ENCODE measurements at regions not wholly inside any gene's neighbourhood (a gene's known extent, or its start where the extent isn't known, plus 50 kb on each side); places are given as distances from the start of the nearest gene placed in this dataset.

- ChIA-PET POLR2A (no interaction called here), CTCF (interaction anchor here (0.6 to 1.0 kb wide), 2 partner anchors 64 to 351 kb away, joined by 3 read pairs; no protein-coding TSS in a partner anchor)
- no peak for DNase-seq
- H3K4me3 Mint-ChIP-seq = no peak overlapping the region
- H3K27me3 Mint-ChIP-seq = peaks cover 14% of the 10 kb centered on the region
- H3K27ac Mint-ChIP-seq = no peak overlapping the region
- H3K9me3 Mint-ChIP-seq = no peaks in the 10 kb centered on the region
- H3K36me3 Mint-ChIP-seq (ENCODE audit: low read depth) = no peaks in the 10 kb centered on the region
- H3K4me1 Mint-ChIP-seq = no peaks in the 10 kb centered on the region
Observed at GRCh38 chr13:102466610-102467190, 64.9 kb upstream of the FGF14 start.

- CTCF ChIA-PET = no interaction called here
Observed at GRCh38 chr13:102462570-102462969, 60.7 kb upstream of the FGF14 start.

GRCh38 chr13:102461302-102461701 lies 59.5 kb upstream of the FGF14 start:
- CTCF ChIA-PET = no interaction called here
- H3K36me3 Mint-ChIP-seq (ENCODE audit: low read depth) = no peaks in the 10 kb centered on the region
- no peak for DNase-seq
- H3K9me3 Mint-ChIP-seq = no peaks in the 10 kb centered on the region
- H3K4me3 Mint-ChIP-seq = no peak overlapping the region
- peaks cover 5% of the 10 kb centered on the region for H3K4me1 Mint-ChIP-seq
- POLR2A ChIA-PET = no interaction called here
- no peak overlapping the region for H3K27ac Mint-ChIP-seq
- peaks cover 8% of the 10 kb centered on the region for H3K27me3 Mint-ChIP-seq

More at GRCh38 chr13:102462570-102462969, 60.7 kb upstream of the FGF14 start:
- no peak for DNase-seq
- Mint-ChIP-seq H3K4me3 (no peak overlapping the region), H3K27ac (no peak overlapping the region), H3K27me3 (peaks cover 9% of the 10 kb centered on the region), H3K4me1 (peaks cover under 1% of the 10 kb centered on the region), H3K36me3 (ENCODE audit: low read depth) (no peaks in the 10 kb centered on the region), H3K9me3 (no peaks in the 10 kb centered on the region)
- POLR2A ChIA-PET = no interaction called here

DNA sequence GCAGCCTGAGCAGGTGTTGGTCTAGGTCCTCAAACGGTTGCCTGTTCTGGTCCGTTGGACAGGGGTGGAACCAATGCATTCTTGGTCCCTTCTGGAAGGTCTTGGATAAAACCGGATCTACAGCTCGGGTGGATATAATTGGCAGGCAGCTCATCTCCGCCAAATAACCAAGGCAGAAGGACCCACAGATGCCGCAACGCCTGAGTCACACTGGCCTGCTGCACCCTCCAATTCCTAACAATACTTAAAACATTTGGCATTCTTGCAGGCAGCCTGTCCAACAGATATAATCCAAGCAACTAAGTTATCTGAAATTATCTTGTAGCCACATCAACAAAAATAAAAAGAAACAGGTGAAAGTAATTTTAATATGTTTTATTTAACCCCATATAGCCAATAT lies 59.0 kb upstream of the FGF14 start:
- Mint-ChIP-seq H3K36me3 (ENCODE audit: low read depth) (no peaks in the 10 kb centered on the region), H3K27ac (no peak overlapping the region), H3K27me3 (peaks cover 7% of the 10 kb centered on the region), H3K9me3 (no peaks in the 10 kb centered on the region), H3K4me1 (peaks cover 5% of the 10 kb centered on the region), H3K4me3 (no peak overlapping the region)
- ChIA-PET CTCF (no interaction called here), POLR2A (no interaction called here)
- no peak for DNase-seq

- H3K4me1 Mint-ChIP-seq = peaks cover 5% of the 10 kb centered on the region
- no peak for DNase-seq
- H3K4me3 Mint-ChIP-seq = no peak overlapping the region
- no peaks in the 10 kb centered on the region for H3K9me3 Mint-ChIP-seq
- no peaks in the 10 kb centered on the region for H3K36me3 Mint-ChIP-seq (ENCODE audit: low read depth)
- H3K27me3 Mint-ChIP-seq = peaks cover 3% of the 10 kb centered on the region
- POLR2A ChIA-PET = no interaction called here
- CTCF ChIA-PET = no interaction called here
- H3K27ac Mint-ChIP-seq = no peak overlapping the region
Observed at GRCh38 chr13:102452836-102453235, 51.0 kb upstream of the FGF14 start.

Measured in activated CD4-positive, alpha-beta T cell treated with anti-CD3 and anti-CD28 coated beads, Interleukin-2, amount 10 ng/mL, durations not matched to agents 7 days and 5 days (primary cell).